NCI-H510A (cell line): ENCODE measurements at regions not wholly inside any gene's neighbourhood (a gene's known extent, or its start where the extent isn't known, plus 50 kb on each side); places are given as distances from the start of the nearest gene placed in this dataset.

Experiments used
- DNase-seq: peaks from one replicate; lab custom pipeline; 2025; lab: John Stamatoyannopoulos, UW

- no peak for DNase-seq
Observed at GRCh38 chr5:99724732-99725290, 796.0 kb upstream of the CHD1 start.

- DNase-seq: no peak
Observed at GRCh38 chr5:99721506-99721905, 792.7 kb upstream of the CHD1 start.

GRCh38 chr5:99715921-99716320, 787.1 kb upstream of the CHD1 start:
- DNase-seq: no peak

GRCh38 chr5:99706160-99706559, 777.4 kb upstream of the CHD1 start:
- no peak for DNase-seq

GRCh38 chr5:99702565-99702964, 773.8 kb upstream of the CHD1 start:
- DNase-seq: no peak

GRCh38 chr5:99694884-99695283, 766.1 kb upstream of the CHD1 start:
- no peak for DNase-seq

GRCh38 chr5:99686538-99686937, 757.7 kb upstream of the CHD1 start:
- no peak for DNase-seq

GRCh38 chr5:99675974-99676373, 747.2 kb upstream of the CHD1 start:
- DNase-seq: no peak

- no peak for DNase-seq
Observed at GRCh38 chr5:99674101-99674500, 745.3 kb upstream of the CHD1 start.

- no peak for DNase-seq
Observed at GRCh38 chr5:99664972-99665371, 736.2 kb upstream of the CHD1 start.

- no peak for DNase-seq
Observed at GRCh38 chr5:99651298-99651697, 722.5 kb upstream of the CHD1 start.

- no peak for DNase-seq
Observed at GRCh38 chr5:99646011-99646647, 717.3 kb upstream of the CHD1 start.

GRCh38 chr5:99644822-99645221, 716.0 kb upstream of the CHD1 start:
- no peak for DNase-seq

GRCh38 chr5:99640646-99641045, 711.8 kb upstream of the CHD1 start:
- DNase-seq: no peak

- DNase-seq: no peak
Observed at GRCh38 chr5:99639905-99640304, 711.1 kb upstream of the CHD1 start.

GRCh38 chr5:99636663-99637062, 707.9 kb upstream of the CHD1 start:
- no peak for DNase-seq

- no peak for DNase-seq
Observed at GRCh38 chr5:99621772-99622681, 693.2 kb upstream of the CHD1 start.

GRCh38 chr5:99617335-99617734, 688.5 kb upstream of the CHD1 start:
- no peak for DNase-seq

- no peak for DNase-seq
Observed at GRCh38 chr5:99614888-99615287, 686.1 kb upstream of the CHD1 start.

GRCh38 chr5:99607124-99607523, 678.3 kb upstream of the CHD1 start:
- no peak for DNase-seq

GRCh38 chr5:99605904-99606303, 677.1 kb upstream of the CHD1 start:
- DNase-seq: no peak

GRCh38 chr5:99600952-99601351, 672.1 kb upstream of the CHD1 start:
- no peak for DNase-seq

GRCh38 chr5:99590806-99591205, 662.0 kb upstream of the CHD1 start:
- DNase-seq: no peak
